H1 (cell line): ENCODE measurements at regions not wholly inside any gene's neighbourhood (a gene's known extent, or its start where the extent isn't known, plus 50 kb on each side); places are given as distances from the start of the nearest gene placed in this dataset.

Experiments used
- CEBPB ChIP-seq: IDR thresholded peaks from 2 replicates; pipeline ENCODE4 v1.6.1; 2012; ENCODE audit warnings: low read depth, low read length
- EZH2 ChIP-seq: fragments of 200-600 bp; sonication (generic); IDR thresholded peaks from 2 replicates; pipeline ENCODE4 v1.7.1; 2012; ENCODE audit warnings: low read depth, mild to moderate bottlenecking, moderate library complexity, low read length, inconsistent platforms; ENCODE audit not compliant: severe bottlenecking
- FOSL1 ChIP-seq: IDR thresholded peaks from 2 replicates; pipeline ENCODE4 v1.6.1; 2011; ENCODE audit warnings: mild to moderate bottlenecking, low read depth, low read length, moderate library complexity; ENCODE audit not compliant: insufficient read depth
- GABPA ChIP-seq: IDR thresholded peaks from 2 replicates; pipeline ENCODE4 v1.6.1; 2011; ENCODE audit warnings: mild to moderate bottlenecking, low read length, moderate library complexity, borderline replicate concordance; ENCODE audit not compliant: insufficient read depth
- KDM4A ChIP-seq: IDR thresholded peaks from one replicate; pipeline ENCODE4 v1.7.1; 2012; ENCODE audit warnings: low read depth, mild to moderate bottlenecking, moderate library complexity, low read length, inconsistent platforms; ENCODE audit not compliant: severe bottlenecking
- PHF8 ChIP-seq: fragments of 200-600 bp; sonication (generic); conservative IDR thresholded peaks from 2 replicates; pipeline ENCODE4 v1.7.1; 2012; ENCODE audit warnings: low read depth, mild to moderate bottlenecking, inconsistent platforms, low read length, moderate library complexity
- TEAD4 ChIP-seq: IDR thresholded peaks from 2 replicates; pipeline ENCODE4 v1.6.1; 2012; ENCODE audit warnings: low read depth, low read length, inconsistent platforms, mixed read lengths
- USF2 ChIP-seq: IDR thresholded peaks from 2 replicates; pipeline ENCODE4 v1.6.1; 2011; ENCODE audit warnings: low read length, improper control_type of control experiment
- YY1 ChIP-seq: IDR thresholded peaks from 2 replicates; pipeline ENCODE4 v1.6.1; 2011; ENCODE audit warnings: low read depth, mild to moderate bottlenecking, low read length
- TF ChIP-seq, protein P1 (sequence below): fragments of 300-600 bp; sonication (generic); IDR thresholded peaks from 2 replicates; pipeline ENCODE4 v1.7.1; 2012; ENCODE audit warnings: low read length, moderate library complexity, mild to moderate bottlenecking, inconsistent platforms; ENCODE audit not compliant: insufficient replicate concordance

DNA sequence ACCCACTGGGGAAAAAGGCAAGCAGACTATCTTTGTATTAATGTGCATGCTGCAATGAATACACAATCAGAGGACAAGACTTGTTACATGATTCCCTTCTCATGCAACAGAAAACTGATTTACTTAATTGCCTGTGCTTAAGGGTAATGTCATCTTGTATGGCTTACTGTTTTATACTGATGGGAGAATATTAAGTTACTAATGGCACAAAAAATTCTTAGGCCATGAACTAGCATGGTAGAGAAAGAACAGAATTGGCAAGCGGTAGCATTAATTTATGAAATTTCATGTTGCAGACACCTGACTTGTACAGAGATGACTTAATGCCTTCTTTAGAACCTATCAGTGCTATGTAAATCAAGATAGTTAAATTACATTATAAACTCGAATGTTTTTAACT, 282.3 kb downstream of the CNTN3 start (continued):
- TF ChIP-seq, protein P1, sequence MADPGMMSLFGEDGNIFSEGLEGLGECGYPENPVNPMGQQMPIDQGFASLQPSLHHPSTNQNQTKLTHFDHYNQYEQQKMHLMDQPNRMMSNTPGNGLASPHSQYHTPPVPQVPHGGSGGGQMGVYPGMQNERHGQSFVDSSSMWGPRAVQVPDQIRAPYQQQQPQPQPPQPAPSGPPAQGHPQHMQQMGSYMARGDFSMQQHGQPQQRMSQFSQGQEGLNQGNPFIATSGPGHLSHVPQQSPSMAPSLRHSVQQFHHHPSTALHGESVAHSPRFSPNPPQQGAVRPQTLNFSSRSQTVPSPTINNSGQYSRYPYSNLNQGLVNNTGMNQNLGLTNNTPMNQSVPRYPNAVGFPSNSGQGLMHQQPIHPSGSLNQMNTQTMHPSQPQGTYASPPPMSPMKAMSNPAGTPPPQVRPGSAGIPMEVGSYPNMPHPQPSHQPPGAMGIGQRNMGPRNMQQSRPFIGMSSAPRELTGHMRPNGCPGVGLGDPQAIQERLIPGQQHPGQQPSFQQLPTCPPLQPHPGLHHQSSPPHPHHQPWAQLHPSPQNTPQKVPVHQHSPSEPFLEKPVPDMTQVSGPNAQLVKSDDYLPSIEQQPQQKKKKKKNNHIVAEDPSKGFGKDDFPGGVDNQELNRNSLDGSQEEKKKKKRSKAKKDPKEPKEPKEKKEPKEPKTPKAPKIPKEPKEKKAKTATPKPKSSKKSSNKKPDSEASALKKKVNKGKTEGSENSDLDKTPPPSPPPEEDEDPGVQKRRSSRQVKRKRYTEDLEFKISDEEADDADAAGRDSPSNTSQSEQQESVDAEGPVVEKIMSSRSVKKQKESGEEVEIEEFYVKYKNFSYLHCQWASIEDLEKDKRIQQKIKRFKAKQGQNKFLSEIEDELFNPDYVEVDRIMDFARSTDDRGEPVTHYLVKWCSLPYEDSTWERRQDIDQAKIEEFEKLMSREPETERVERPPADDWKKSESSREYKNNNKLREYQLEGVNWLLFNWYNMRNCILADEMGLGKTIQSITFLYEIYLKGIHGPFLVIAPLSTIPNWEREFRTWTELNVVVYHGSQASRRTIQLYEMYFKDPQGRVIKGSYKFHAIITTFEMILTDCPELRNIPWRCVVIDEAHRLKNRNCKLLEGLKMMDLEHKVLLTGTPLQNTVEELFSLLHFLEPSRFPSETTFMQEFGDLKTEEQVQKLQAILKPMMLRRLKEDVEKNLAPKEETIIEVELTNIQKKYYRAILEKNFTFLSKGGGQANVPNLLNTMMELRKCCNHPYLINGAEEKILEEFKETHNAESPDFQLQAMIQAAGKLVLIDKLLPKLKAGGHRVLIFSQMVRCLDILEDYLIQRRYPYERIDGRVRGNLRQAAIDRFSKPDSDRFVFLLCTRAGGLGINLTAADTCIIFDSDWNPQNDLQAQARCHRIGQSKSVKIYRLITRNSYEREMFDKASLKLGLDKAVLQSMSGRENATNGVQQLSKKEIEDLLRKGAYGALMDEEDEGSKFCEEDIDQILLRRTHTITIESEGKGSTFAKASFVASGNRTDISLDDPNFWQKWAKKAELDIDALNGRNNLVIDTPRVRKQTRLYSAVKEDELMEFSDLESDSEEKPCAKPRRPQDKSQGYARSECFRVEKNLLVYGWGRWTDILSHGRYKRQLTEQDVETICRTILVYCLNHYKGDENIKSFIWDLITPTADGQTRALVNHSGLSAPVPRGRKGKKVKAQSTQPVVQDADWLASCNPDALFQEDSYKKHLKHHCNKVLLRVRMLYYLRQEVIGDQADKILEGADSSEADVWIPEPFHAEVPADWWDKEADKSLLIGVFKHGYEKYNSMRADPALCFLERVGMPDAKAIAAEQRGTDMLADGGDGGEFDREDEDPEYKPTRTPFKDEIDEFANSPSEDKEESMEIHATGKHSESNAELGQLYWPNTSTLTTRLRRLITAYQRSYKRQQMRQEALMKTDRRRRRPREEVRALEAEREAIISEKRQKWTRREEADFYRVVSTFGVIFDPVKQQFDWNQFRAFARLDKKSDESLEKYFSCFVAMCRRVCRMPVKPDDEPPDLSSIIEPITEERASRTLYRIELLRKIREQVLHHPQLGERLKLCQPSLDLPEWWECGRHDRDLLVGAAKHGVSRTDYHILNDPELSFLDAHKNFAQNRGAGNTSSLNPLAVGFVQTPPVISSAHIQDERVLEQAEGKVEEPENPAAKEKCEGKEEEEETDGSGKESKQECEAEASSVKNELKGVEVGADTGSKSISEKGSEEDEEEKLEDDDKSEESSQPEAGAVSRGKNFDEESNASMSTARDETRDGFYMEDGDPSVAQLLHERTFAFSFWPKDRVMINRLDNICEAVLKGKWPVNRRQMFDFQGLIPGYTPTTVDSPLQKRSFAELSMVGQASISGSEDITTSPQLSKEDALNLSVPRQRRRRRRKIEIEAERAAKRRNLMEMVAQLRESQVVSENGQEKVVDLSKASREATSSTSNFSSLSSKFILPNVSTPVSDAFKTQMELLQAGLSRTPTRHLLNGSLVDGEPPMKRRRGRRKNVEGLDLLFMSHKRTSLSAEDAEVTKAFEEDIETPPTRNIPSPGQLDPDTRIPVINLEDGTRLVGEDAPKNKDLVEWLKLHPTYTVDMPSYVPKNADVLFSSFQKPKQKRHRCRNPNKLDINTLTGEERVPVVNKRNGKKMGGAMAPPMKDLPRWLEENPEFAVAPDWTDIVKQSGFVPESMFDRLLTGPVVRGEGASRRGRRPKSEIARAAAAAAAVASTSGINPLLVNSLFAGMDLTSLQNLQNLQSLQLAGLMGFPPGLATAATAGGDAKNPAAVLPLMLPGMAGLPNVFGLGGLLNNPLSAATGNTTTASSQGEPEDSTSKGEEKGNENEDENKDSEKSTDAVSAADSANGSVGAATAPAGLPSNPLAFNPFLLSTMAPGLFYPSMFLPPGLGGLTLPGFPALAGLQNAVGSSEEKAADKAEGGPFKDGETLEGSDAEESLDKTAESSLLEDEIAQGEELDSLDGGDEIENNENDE, result no peak
- TF ChIP-seq USF2 (no peak), PHF8 (no peak), EZH2 (no peak), FOSL1 (no peak), YY1 (no peak), KDM4A (no peak), CEBPB (no peak), TEAD4 (no peak), GABPA (no peak)
